ENCODE measurements at regions not wholly inside any gene's neighbourhood (a gene's known extent, or its start where the extent isn't known, plus 50 kb on each side); places are given as distances from the start of the nearest gene placed in this dataset.

DNA sequence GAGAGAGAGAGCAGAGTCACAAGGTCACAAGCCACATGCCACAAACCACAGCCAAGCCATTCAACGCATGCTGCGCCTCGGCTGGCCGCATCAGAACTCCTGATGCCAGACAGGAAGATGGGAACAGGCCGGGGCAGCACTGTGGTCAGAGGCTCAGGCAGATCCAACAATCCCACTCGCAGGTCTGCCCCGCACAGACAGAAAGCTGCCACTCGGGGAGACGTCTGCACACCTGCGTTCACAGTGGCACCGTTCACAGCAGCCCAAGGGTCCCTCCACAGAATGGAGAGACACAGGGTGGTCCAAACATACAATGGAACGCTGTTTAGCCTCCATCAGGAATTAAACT is 408.8 kb downstream of the CTTN start:
- DNase-seq (ENCODE audit: low spot score) = no peak
- TF ChIP-seq CTCF (IDR thresholded peaks at IDR 0.05) = no peak
- no peak for ATAC-seq (ENCODE audit: low FRiP score)

GRCh38 chr11:70808686-70809375 is 410.5 kb downstream of the CTTN start:
- TF ChIP-seq CTCF (IDR thresholded peaks at IDR 0.05) = no peak

GRCh38 chr11:70810133-70810532 is 411.8 kb downstream of the CTTN start:
- ATAC-seq (ENCODE audit: low FRiP score) = no peak
- TF ChIP-seq CTCF (IDR thresholded peaks at IDR 0.05) = no peak
- no peak for DNase-seq (ENCODE audit: low spot score)

More at GRCh38 chr11:70808686-70809375, 410.5 kb downstream of the CTTN start:
- DNase-seq (ENCODE audit: low spot score) = no peak
- ATAC-seq (ENCODE audit: low FRiP score) = no peak

DNA sequence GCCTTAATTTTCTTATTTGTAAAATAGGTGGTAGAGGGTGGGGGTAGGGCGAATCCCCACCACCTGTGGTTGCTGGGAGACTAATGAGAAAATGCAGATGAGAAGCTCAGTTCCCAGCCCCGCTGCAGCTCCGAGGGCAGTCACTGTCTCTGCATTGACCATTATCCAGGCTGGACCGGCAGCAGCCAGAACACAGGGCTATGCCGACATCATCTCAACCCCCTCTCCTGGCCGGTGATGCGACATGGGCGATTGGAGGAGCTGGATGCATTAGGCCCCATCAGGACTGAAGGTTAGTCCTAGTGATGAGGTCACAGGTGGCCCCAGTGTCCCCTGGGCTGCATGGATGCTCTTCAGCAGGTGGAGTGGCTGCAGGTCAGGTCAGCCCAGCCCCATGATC is 412.4 kb downstream of the CTTN start:
- DNase-seq (ENCODE audit: low spot score) (no peak), ATAC-seq (ENCODE audit: low FRiP score) (no peak)
- no peak for TF ChIP-seq CTCF (IDR thresholded peaks at IDR 0.05)

GRCh38 chr11:70811483-70811882 is 413.2 kb downstream of the CTTN start:
- DNase-seq (ENCODE audit: low spot score) (no peak), ATAC-seq (ENCODE audit: low FRiP score) (no peak)
- no peak for TF ChIP-seq CTCF (IDR thresholded peaks at IDR 0.05)

DNA sequence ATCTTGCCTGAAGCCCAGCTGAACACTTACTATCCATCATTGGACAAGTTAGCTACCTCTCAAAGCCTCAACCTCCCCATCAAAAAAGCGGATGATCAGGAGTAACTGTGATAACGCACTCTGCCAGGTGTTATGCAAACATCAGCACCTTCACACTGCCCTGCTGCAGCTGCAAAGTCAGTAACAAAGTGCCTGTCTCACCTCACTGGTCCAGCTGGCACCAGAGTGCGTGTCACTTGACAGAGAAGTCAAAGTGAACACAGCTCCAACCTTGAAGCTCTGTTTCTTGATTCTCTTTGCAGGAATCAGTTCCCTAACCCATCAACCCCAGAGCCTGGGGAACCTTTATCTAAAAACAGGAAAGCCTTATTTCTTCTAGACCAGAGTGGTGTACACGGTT is 413.6 kb downstream of the CTTN start:
- no peak for TF ChIP-seq CTCF (IDR thresholded peaks at IDR 0.05)
- ATAC-seq (ENCODE audit: low FRiP score) (no peak), DNase-seq (ENCODE audit: low spot score) (no peak)

- ATAC-seq (ENCODE audit: low FRiP score) (no peak), DNase-seq (ENCODE audit: low spot score) (no peak)
- TF ChIP-seq CTCF (IDR thresholded peaks at IDR 0.05) = no peak
Measured at GRCh38 chr11:70812472-70812871, 414.1 kb downstream of the CTTN start.

Measured in omental fat pad (tissue), 3 donors.